Activated naive CD4-positive, alpha-beta T cell treated with anti-CD3 and anti-CD28 coated beads, Interleukin-2, amount 50 U/mL, for 16 hours (primary cell): ENCODE measurements at regions not wholly inside any gene's neighbourhood (a gene's known extent, or its start where the extent isn't known, plus 50 kb on each side); places are given as distances from the start of the nearest gene placed in this dataset.
"Not testable (repeated sequence)": the region's sequence is repeated elsewhere in the genome, so short reads cannot be mapped to it uniquely, and the experiment has no call there.

ENCODE experiments used
- DNase-seq: peaks from one replicate; pipeline ENCODE4 v3.0.0-alpha.2; 2020

GRCh38 chr7:69393912-69394311, 204.4 kb upstream of the AUTS2 start:
- not testable (repeated sequence) for DNase-seq

GRCh38 chr7:69395061-69395714, 203.1 kb upstream of the AUTS2 start:
- DNase-seq: no peak

- no peak for DNase-seq
Measured at GRCh38 chr7:69398986-69399385, 199.3 kb upstream of the AUTS2 start.

- DNase-seq: no peak
Measured at GRCh38 chr7:69399401-69399800, 198.9 kb upstream of the AUTS2 start.

- DNase-seq: no peak
Measured at GRCh38 chr7:69402696-69403095, 195.6 kb upstream of the AUTS2 start.

- no peak for DNase-seq
Measured at GRCh38 chr7:69403169-69403568, 195.1 kb upstream of the AUTS2 start.

- DNase-seq: no peak
Measured at GRCh38 chr7:69411018-69411417, 187.3 kb upstream of the AUTS2 start.

- DNase-seq: no peak
Measured at GRCh38 chr7:69411466-69411865, 186.8 kb upstream of the AUTS2 start.

GRCh38 chr7:69412331-69413146, 185.7 kb upstream of the AUTS2 start:
- DNase-seq: no peak

- DNase-seq: no peak
Measured at GRCh38 chr7:69414555-69414954, 183.7 kb upstream of the AUTS2 start.

- DNase-seq: no peak
Measured at GRCh38 chr7:69418869-69419670, 179.2 kb upstream of the AUTS2 start.

- DNase-seq: no peak
Measured at GRCh38 chr7:69419934-69420333, 178.3 kb upstream of the AUTS2 start.

- no peak for DNase-seq
Measured at GRCh38 chr7:69422574-69422985, 175.7 kb upstream of the AUTS2 start.

GRCh38 chr7:69426705-69427104, 171.6 kb upstream of the AUTS2 start:
- no peak for DNase-seq

- DNase-seq: no peak
Measured at GRCh38 chr7:69428089-69428488, 170.2 kb upstream of the AUTS2 start.

GRCh38 chr7:69429911-69430383, 168.3 kb upstream of the AUTS2 start:
- no peak for DNase-seq

- no peak for DNase-seq
Measured at GRCh38 chr7:69430384-69431021, 167.8 kb upstream of the AUTS2 start.

- DNase-seq: no peak
Measured at GRCh38 chr7:69431626-69432025, 166.6 kb upstream of the AUTS2 start.

- not testable (repeated sequence) for DNase-seq
Measured at GRCh38 chr7:69432276-69432675, 166.0 kb upstream of the AUTS2 start.

- DNase-seq: no peak
Measured at GRCh38 chr7:69433081-69433480, 165.2 kb upstream of the AUTS2 start.

- DNase-seq: no peak
Measured at GRCh38 chr7:69434398-69434815, 163.9 kb upstream of the AUTS2 start.

- no peak for DNase-seq
Measured at GRCh38 chr7:69435711-69436110, 162.6 kb upstream of the AUTS2 start.

- no peak for DNase-seq
Measured at GRCh38 chr7:69436946-69437345, 161.3 kb upstream of the AUTS2 start.
